GM12878 (cell line): ENCODE measurements at regions not wholly inside any gene's neighbourhood (a gene's known extent, or its start where the extent isn't known, plus 50 kb on each side); places are given as distances from the start of the nearest gene placed in this dataset.

ENCODE experiments used
- ATAC-seq: fragments of 200-7000 bp; cut with Tn5 transposase; 3 replicates; pipeline ENCODE4 v1.9.1; 2020; ENCODE audit warnings: mild to moderate bottlenecking, moderate library complexity
- BruUV-seq: library from RNA; stranded (reverse); fragments of 400-500 nt; replicated peaks from 2 replicates; lab custom pipeline; 2021; lab: Mats Ljungman, UMichigan
- CTCF ChIA-PET: fragments of 300-600 bp; sonication (Branson Sonifier 250); formaldehyde crosslinking; extraction: SDS; loops from one replicate; lab custom pipeline; 2021; ENCODE audit warnings: inconsistent platforms; lab: Yijun Ruan, JAX
- POLR2A ChIA-PET: fragments of 350-600 bp; formaldehyde crosslinking; extraction: SDS; loops from one replicate; lab custom pipeline; 2021; ENCODE audit warnings: inconsistent platforms; lab: Charles Lee
- RAD21 ChIA-PET: fragments of 300-600 bp; sonication (Branson Sonifier 250); formaldehyde crosslinking; loops from one replicate; lab custom pipeline; 2023; ENCODE audit warnings: antibody characterized with exemption; ENCODE audit not compliant: unreplicated experiment; lab: Charles Lee
- SMC1A ChIA-PET: fragments of 300-600 bp; sonication (Branson Sonifier 250); formaldehyde crosslinking; loops from one replicate; lab custom pipeline; 2023; ENCODE audit not compliant: unreplicated experiment, uncharacterized antibody; lab: Charles Lee
- DNase-seq: peaks from one replicate; pipeline ENCODE4 v3.0.0-alpha.2; 2011; ENCODE audit warnings: low read depth, low spot score
- FAIRE-seq: peaks from 3 replicates; lab custom pipeline; 2011; peaks lifted over from hg19 to GRCh38; lab: Jason Lieb, UNC
- H2AFZ ChIP-seq: 2 replicates; pipeline ENCODE4 v1.6.0; 2011; ENCODE audit warnings: low read depth, low read length, control low read depth; ENCODE audit not compliant: control insufficient read depth
- H3K27ac ChIP-seq: 2 replicates; pipeline ENCODE4 v1.5.1; 2011; ENCODE audit warnings: control low read depth; ENCODE audit not compliant: control insufficient read depth, insufficient read depth
- H3K27me3 ChIP-seq, 2 experiments: replicated peaks in 1 of 2; 2 replicates each; pipeline versions ENCODE4 v1.6.0 to v1.6.1; 2011; ENCODE audit warnings: low read length in 1 of 2; ENCODE audit not compliant: control insufficient read depth in 2 of 2, insufficient read depth in 2 of 2
- H3K36me3 ChIP-seq, 2 experiments: 2 replicates each; pipeline ENCODE4 v1.5.1; 2011; ENCODE audit warnings: low read length in 1 of 2; ENCODE audit not compliant: control insufficient read depth in 2 of 2, insufficient read depth in 2 of 2
- H3K4me1 ChIP-seq: 2 replicates; pipeline ENCODE4 v1.6.1; 2011; ENCODE audit warnings: mild to moderate bottlenecking, low read length, moderate library complexity, mixed read lengths; ENCODE audit not compliant: control insufficient read depth, insufficient read depth
- H3K4me2 ChIP-seq: 2 replicates; pipeline ENCODE4 v1.6.0; 2011; ENCODE audit warnings: control low read depth; ENCODE audit not compliant: control insufficient read depth, insufficient read depth
- H3K4me3 ChIP-seq: fragments of 200-600 bp; sonication (generic); 2 replicates; pipeline ENCODE4 v1.5.1; 2016
- H3K79me2 ChIP-seq: 2 replicates; pipeline ENCODE4 v1.6.0; 2011; ENCODE audit warnings: low read length; ENCODE audit not compliant: control insufficient read depth, insufficient read depth
- H3K9ac ChIP-seq: 2 replicates; pipeline ENCODE4 v1.8.0; 2011; ENCODE audit warnings: low read length, control low read depth, mixed read lengths; ENCODE audit not compliant: control insufficient read depth, insufficient read depth
- H3K9me3 ChIP-seq: replicated peaks from 3 replicates; pipeline ENCODE4 v1.5.1; 2011; ENCODE audit warnings: mild to moderate bottlenecking, low read length; ENCODE audit not compliant: control insufficient read depth, insufficient read depth
- H4K20me1 ChIP-seq: 2 replicates; pipeline ENCODE4 v1.6.0; 2011; ENCODE audit not compliant: control insufficient read depth, insufficient read depth
- BHLHE40 ChIP-seq, 2 experiments: fragments of 450-650 bp in 1 of 2; IDR thresholded peaks; 2 replicates each; pipeline ENCODE4 v1.6.1; 2011 to 2017; ENCODE audit warnings: low read depth in 2 of 2, borderline replicate concordance in 1 of 2, improper control_type of control experiment in 1 of 2, low read length in 1 of 2, mild to moderate bottlenecking in 1 of 2
- ETV6 ChIP-seq, 2 experiments: fragments of 450-650 bp in 1 of 2; IDR thresholded peaks in 1 of 2; conservative IDR thresholded peaks in 1 of 2; 2 replicates each; pipeline ENCODE4 v1.6.1; 2014; ENCODE audit warnings: antibody characterized with exemption in 1 of 2, borderline replicate concordance in 1 of 2, low read depth in 1 of 2, mild to moderate bottlenecking in 1 of 2, moderate library complexity in 1 of 2
- FOXM1 ChIP-seq: IDR thresholded peaks from 2 replicates; pipeline ENCODE4 v1.6.1; 2012; ENCODE audit warnings: low read depth, mild to moderate bottlenecking, inconsistent platforms, low read length, moderate library complexity
- MTA3 ChIP-seq: IDR thresholded peaks from 2 replicates; pipeline ENCODE4 v1.6.1; 2012; ENCODE audit warnings: low read length, inconsistent platforms, borderline replicate concordance
- NFIC ChIP-seq: IDR thresholded peaks from 2 replicates; pipeline ENCODE4 v1.6.1; 2012; ENCODE audit warnings: low read depth, mild to moderate bottlenecking, inconsistent platforms, low read length, moderate library complexity
- NFYB ChIP-seq: IDR thresholded peaks from 2 replicates; pipeline ENCODE4 v1.6.1; 2011; ENCODE audit warnings: low read depth, mild to moderate bottlenecking, low read length, improper control_type of control experiment, moderate library complexity; ENCODE audit not compliant: insufficient read depth
- POU2F2 ChIP-seq: IDR thresholded peaks from 3 replicates; pipeline ENCODE4 v1.6.1; 2011; ENCODE audit warnings: low read depth, mild to moderate bottlenecking, low read length, borderline replicate concordance
- RBBP5 ChIP-seq: fragments of 200-600 bp; sonication (generic); conservative IDR thresholded peaks from 2 replicates; pipeline ENCODE4 v1.6.1; 2016
- RCOR1 ChIP-seq: conservative IDR thresholded peaks from 2 replicates; pipeline ENCODE4 v1.6.1; 2012; ENCODE audit warnings: low read depth, low read length, improper control_type of control experiment
- SMAD1 ChIP-seq: fragments of 450-650 bp; IDR thresholded peaks from 2 replicates; pipeline ENCODE4 v1.6.1; 2018; ENCODE audit warnings: mild to moderate bottlenecking, low read depth; ENCODE audit not compliant: partially characterized antibody
- SMAD5 ChIP-seq: IDR thresholded peaks from 2 replicates; pipeline ENCODE4 v1.6.1; 2016; ENCODE audit warnings: antibody characterized with exemption, low read depth
- SREBF1 ChIP-seq: IDR thresholded peaks from 2 replicates; pipeline ENCODE4 v1.6.1; 2012; ENCODE audit warnings: mild to moderate bottlenecking, low read length
- WGBS: methylation state at CpG from one replicate; pipeline ENCODE4 v1.1.6; 2016; ENCODE audit warnings: low lambda C conversion rate; ENCODE audit not compliant: insufficient replicate concordance, insufficient coverage; ENCODE audit errors: missing lambda C conversion rate; 5-methylcytosine and 5-hydroxymethylcytosine counted together
- in situ Hi-C: fragments of 300-500 bp; cut with MboI; formaldehyde crosslinking; loops from 9 replicates; pipeline ENCODE4 v1.14.3; 2018; ENCODE audit warnings: mixed read lengths
- intact Hi-C: fragments of 100-400 bp; cut with micrococcal nuclease; formaldehyde crosslinking; loops from one replicate; pipeline ENCODE4 v1.14.2; 2022; ENCODE audit not compliant: unreplicated experiment
- TF ChIP-seq, protein P1 (sequence below): fragments of 450-650 bp; IDR thresholded peaks from 2 replicates; pipeline ENCODE4 v1.6.1; 2017; ENCODE audit warnings: borderline replicate concordance
- TF ChIP-seq, protein P2 (sequence below): fragments of 450-650 bp; IDR thresholded peaks from 2 replicates; pipeline ENCODE4 v1.6.1; 2018; ENCODE audit warnings: mild to moderate bottlenecking, low read depth, moderate library complexity; ENCODE audit not compliant: partially characterized antibody
- TF ChIP-seq, protein P3 (sequence below): IDR thresholded peaks from 2 replicates; pipeline ENCODE4 v1.6.1; 2012; ENCODE audit warnings: low read depth, low read length, improper control_type of control experiment
- TF ChIP-seq, protein P4 (sequence below): IDR thresholded peaks from 2 replicates; pipeline ENCODE4 v1.6.1; 2012; ENCODE audit warnings: low read length, inconsistent platforms

DNA sequence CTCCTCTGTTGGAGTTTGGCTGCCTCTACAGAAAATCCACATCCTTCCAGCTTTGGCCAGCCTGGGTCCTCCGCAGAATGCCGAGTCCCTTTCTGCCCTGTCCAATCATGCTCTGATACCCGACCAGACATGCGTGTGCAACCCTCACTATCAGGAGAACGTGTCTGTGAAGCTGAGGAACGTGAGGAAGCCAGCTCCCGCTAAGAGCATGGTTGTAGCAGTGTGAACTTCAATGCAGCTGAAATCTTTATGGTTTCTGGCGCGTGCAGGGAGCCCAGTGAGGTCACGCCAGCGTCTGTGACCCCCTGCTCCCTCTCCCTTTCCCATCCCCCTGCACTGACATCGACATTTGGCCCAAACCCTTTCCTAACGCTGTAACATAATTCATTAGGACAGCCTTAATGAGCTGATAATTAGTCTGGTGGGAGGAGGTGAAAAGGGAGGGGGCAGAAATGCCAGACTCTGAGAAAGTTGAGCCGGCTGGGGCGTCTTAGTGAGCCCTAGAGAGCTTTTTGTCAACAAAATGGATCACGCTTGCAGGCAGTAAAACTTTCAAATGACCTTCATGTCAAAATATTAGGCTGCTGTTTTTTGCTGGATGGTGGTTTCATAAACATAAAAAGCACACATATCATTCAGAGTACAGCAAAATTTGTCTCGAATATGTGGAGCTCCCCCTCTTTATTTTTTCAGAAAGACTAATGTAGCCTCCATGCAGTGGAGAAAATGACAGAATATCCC, 423.3 kb downstream of the QKI start:
- intact Hi-C loops = no loop called here
- Histone ChIP-seq H3K4me2 (no peak overlapping the region), H3K27me3 (no peaks in the 10 kb centered on the region; a peak in 1 of 4 replicates), H4K20me1 (no peaks in the 10 kb centered on the region), H3K4me1 (peaks cover 6% of the 10 kb centered on the region), H3K79me2 (no peaks in the 10 kb centered on the region), H3K9me3 (peaks cover 5% of the 10 kb centered on the region; the same call in 1 of the 3 replicates), H2AFZ (no peak overlapping the region), H3K27ac (no peak overlapping the region), H3K4me3 (no peak overlapping the region), H3K36me3 (no peaks in the 10 kb centered on the region), H3K9ac (no peak overlapping the region)
- no peak for ATAC-seq
- ChIA-PET POLR2A (no interaction called here), CTCF (interaction anchor here (0.6 kb wide), 1 partner anchor 131 kb away, joined by 3 read pairs; no protein-coding TSS in a partner anchor), SMC1A (interaction anchor here (0.6 to 1.2 kb wide), 2 partner anchors 14 to 58 kb away, joined by 3 to 4 read pairs; no protein-coding TSS in a partner anchor), RAD21 (no interaction called here)
- no peak for DNase-seq
- in situ Hi-C loops = no loop called here
- BruUV-seq = no TSS peak
- FAIRE-seq = no peak
- WGBS = 24% methylated on average over 17 of the region's 17 CpGs
- no peak for TF ChIP-seq SREBF1
- TF ChIP-seq BHLHE40 (IDR thresholded peaks at IDR 0.05; ENCODE audit: borderline replicate concordance in 1 of 2, low read depth in 2 of 2, low read length in 1 of 2) = no peak
- no peak for TF ChIP-seq ETV6 (conservative IDR thresholded peaks at IDR 0.05 in 1 of 2, IDR thresholded peaks at IDR 0.05 in 1 of 2; ENCODE audit: borderline replicate concordance in 1 of 2, low read depth in 1 of 2)
- no peak for TF ChIP-seq RBBP5
- no peak for TF ChIP-seq NFIC
- TF ChIP-seq, protein P1, sequence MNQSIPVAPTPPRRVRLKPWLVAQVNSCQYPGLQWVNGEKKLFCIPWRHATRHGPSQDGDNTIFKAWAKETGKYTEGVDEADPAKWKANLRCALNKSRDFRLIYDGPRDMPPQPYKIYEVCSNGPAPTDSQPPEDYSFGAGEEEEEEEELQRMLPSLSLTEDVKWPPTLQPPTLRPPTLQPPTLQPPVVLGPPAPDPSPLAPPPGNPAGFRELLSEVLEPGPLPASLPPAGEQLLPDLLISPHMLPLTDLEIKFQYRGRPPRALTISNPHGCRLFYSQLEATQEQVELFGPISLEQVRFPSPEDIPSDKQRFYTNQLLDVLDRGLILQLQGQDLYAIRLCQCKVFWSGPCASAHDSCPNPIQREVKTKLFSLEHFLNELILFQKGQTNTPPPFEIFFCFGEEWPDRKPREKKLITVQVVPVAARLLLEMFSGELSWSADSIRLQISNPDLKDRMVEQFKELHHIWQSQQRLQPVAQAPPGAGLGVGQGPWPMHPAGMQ = no peak
- TF ChIP-seq, protein P2, sequence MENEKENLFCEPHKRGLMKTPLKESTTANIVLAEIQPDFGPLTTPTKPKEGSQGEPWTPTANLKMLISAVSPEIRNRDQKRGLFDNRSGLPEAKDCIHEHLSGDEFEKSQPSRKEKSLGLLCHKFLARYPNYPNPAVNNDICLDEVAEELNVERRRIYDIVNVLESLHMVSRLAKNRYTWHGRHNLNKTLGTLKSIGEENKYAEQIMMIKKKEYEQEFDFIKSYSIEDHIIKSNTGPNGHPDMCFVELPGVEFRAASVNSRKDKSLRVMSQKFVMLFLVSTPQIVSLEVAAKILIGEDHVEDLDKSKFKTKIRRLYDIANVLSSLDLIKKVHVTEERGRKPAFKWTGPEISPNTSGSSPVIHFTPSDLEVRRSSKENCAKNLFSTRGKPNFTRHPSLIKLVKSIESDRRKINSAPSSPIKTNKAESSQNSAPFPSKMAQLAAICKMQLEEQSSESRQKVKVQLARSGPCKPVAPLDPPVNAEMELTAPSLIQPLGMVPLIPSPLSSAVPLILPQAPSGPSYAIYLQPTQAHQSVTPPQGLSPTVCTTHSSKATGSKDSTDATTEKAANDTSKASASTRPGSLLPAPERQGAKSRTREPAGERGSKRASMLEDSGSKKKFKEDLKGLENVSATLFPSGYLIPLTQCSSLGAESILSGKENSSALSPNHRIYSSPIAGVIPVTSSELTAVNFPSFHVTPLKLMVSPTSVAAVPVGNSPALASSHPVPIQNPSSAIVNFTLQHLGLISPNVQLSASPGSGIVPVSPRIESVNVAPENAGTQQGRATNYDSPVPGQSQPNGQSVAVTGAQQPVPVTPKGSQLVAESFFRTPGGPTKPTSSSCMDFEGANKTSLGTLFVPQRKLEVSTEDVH = no peak
- TF ChIP-seq RCOR1 = no peak
- TF ChIP-seq MTA3 = no peak
- no peak for TF ChIP-seq SMAD5
- TF ChIP-seq, protein P3, sequence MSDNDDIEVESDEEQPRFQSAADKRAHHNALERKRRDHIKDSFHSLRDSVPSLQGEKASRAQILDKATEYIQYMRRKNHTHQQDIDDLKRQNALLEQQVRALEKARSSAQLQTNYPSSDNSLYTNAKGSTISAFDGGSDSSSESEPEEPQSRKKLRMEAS = no peak
- TF ChIP-seq NFYB = no peak
- no peak for TF ChIP-seq SMAD1
- TF ChIP-seq FOXM1 = no peak
- TF ChIP-seq POU2F2 = no peak
- TF ChIP-seq, protein P4, sequence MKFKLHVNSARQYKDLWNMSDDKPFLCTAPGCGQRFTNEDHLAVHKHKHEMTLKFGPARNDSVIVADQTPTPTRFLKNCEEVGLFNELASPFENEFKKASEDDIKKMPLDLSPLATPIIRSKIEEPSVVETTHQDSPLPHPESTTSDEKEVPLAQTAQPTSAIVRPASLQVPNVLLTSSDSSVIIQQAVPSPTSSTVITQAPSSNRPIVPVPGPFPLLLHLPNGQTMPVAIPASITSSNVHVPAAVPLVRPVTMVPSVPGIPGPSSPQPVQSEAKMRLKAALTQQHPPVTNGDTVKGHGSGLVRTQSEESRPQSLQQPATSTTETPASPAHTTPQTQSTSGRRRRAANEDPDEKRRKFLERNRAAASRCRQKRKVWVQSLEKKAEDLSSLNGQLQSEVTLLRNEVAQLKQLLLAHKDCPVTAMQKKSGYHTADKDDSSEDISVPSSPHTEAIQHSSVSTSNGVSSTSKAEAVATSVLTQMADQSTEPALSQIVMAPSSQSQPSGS = no peak
